ENCODE measurements at regions not wholly inside any gene's neighbourhood (a gene's known extent, or its start where the extent isn't known, plus 50 kb on each side); places are given as distances from the start of the nearest gene placed in this dataset.
A peak's percentile ranks its signal among the peaks of the same experiment; 100 is the strongest.

DNA sequence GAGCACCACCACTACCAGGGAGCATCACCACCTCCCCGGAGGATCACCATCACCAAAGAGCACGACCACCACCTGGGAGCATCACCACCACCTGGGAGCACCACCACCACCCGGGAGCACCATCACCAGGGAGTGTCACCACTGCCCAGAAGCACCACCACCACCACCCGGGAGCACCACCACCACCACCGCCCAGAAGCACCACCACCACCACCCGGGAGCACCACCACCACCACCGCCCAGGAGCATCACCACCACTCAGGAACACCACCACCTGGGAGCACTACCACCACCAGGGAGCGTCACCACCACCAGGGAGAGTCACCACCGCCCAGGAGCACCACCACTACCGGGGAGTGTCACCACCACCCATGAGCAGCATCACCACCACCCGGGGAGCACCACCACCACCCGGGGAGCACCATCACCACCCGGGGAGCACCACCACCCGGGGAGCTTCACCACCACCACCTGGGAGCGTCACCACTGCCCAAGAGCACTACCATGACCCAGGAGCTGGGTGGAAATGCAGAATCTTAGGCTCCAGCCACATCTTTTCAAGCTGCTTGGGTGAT lies 237.3 kb downstream of the SOD2 start:
- in situ Hi-C loops (cut with HindIII; ENCODE audit: low sequenced_read_pairs), result no loop called here
- no peak for DNase-seq (ENCODE audit: low read depth)
- H3K4me3 ChIP-seq (ENCODE audit: low read depth, low read length), result no peak overlapping the region
- TF ChIP-seq, protein P1, sequence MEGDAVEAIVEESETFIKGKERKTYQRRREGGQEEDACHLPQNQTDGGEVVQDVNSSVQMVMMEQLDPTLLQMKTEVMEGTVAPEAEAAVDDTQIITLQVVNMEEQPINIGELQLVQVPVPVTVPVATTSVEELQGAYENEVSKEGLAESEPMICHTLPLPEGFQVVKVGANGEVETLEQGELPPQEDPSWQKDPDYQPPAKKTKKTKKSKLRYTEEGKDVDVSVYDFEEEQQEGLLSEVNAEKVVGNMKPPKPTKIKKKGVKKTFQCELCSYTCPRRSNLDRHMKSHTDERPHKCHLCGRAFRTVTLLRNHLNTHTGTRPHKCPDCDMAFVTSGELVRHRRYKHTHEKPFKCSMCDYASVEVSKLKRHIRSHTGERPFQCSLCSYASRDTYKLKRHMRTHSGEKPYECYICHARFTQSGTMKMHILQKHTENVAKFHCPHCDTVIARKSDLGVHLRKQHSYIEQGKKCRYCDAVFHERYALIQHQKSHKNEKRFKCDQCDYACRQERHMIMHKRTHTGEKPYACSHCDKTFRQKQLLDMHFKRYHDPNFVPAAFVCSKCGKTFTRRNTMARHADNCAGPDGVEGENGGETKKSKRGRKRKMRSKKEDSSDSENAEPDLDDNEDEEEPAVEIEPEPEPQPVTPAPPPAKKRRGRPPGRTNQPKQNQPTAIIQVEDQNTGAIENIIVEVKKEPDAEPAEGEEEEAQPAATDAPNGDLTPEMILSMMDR (IDR thresholded peaks at IDR 0.05; ENCODE audit: low read depth, low read length, missing control alignments), result no peak

DNA sequence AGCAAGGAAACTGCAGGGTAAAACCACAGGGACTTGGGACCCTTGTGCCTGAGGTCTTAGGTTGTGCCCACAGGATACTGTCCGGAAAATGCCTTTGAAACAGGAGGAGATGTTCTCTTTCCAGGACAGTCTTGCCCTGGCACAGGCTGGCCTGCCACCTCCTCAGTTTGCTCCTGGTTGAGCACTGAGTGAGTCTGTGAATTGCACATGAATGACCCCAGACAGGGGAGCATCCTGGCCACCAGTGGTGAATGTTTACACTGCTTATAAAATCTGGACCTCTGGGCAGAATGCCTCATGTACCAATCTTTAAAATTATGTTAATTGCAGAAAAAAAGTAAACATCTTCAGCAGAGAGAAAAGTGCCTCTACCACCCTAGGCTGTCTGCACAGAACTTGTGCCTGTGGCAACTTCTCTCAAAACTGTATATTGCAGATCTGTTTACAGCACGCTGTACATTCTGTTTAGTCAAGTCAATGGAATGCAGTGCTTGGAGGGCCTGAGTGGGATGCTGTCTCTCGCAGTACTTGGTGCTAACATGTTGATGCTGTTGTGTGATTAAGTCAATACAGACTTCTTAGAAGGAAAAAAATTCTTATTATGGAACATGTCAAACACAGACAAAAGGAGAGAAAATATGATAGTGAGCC lies 242.1 kb downstream of the SOD2 start:
- in situ Hi-C loops (cut with HindIII; ENCODE audit: low sequenced_read_pairs), result no loop called here
- TF ChIP-seq, protein P1 (IDR thresholded peaks at IDR 0.05; ENCODE audit: low read depth, low read length, missing control alignments), result no peak
- peak; percentile 13 for DNase-seq (ENCODE audit: low read depth)
- no peak overlapping the region for H3K4me3 ChIP-seq (ENCODE audit: low read depth, low read length)

DNA sequence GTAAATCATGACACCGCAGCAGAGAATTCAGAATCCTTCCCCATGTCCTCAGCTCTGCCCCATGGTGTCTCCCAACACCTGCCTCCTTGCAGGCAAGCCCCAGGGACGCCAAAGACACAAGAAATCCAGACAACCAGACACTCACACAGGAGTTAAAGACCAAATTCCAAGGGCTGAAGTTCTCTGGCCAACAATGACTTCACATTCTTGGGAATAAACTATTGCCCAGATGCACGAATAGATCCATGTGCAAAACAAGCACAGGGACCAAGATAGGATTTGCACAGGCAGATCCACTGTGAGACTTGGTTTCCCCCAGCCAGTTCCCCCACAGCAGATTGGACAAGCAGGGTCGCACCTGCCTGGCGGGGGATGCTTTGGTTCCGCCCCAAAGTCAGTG lies 246.7 kb downstream of the SOD2 start:
- in situ Hi-C loops (cut with HindIII; ENCODE audit: low sequenced_read_pairs), result no loop called here
- TF ChIP-seq, protein P1 (IDR thresholded peaks at IDR 0.05; ENCODE audit: low read depth, low read length, missing control alignments), result no peak
- no peak for DNase-seq (ENCODE audit: low read depth)
- no peak overlapping the region for H3K4me3 ChIP-seq (ENCODE audit: low read depth, low read length)

DNA sequence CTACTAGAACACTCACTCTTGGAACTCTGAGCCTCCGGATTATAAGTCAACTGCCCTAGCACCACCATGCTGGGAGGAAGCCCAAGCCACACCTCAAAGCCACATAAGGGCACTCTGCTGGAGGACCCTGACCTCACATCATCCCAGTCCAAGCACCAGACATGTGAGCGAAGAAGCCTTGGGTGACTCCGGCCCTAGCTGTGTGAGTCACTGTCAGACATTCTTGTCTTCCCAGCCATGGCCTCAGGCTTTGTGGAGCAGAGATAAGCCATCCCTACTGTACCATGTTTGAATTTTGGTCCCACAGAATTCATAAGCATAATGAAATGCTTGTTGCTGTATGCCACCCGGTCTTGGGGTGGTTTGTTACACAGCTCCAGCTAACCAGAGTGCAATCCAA lies 247.7 kb downstream of the SOD2 start:
- TF ChIP-seq, protein P1 (IDR thresholded peaks at IDR 0.05; ENCODE audit: low read depth, low read length, missing control alignments), result no peak
- in situ Hi-C loops (cut with HindIII; ENCODE audit: low sequenced_read_pairs), result no loop called here
- H3K4me3 ChIP-seq (ENCODE audit: low read depth, low read length), result no peak overlapping the region
- no peak for DNase-seq (ENCODE audit: low read depth)

DNA sequence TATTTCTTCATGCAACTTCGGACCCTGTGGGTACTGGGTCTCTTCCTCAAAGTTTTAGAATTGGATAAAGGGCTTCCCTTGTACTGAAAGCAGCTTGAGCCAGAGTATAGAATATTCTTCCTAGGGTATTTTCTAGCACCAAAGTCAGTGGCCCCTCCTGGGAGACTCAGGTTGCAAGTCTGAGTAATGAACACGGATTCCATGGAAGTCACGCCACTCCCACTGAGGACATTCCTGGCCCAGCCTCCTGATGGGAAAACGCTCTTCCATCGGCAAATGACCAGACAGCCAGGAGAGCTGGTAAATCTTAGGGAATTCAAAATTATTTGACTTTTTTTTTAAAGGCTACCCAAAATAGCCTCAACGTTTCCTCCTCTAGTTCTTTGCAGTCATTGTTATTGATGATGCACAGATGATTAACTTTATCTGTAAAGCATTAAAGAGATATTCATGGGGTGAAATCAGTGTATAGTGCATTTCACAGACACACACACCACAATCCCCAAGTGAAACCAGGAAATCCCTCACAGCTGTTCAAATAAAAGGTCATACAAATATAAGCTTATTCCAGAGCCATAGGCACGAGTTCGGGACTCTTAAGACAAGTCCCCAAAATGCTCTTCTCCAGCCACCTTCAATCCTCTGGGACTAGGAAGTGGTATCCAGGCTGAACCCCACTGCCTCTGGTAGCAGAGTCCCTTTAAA lies 248.8 kb downstream of the SOD2 start:
- in situ Hi-C loops (cut with HindIII; ENCODE audit: low sequenced_read_pairs), result no loop called here
- no peak for DNase-seq (ENCODE audit: low read depth)

DNA sequence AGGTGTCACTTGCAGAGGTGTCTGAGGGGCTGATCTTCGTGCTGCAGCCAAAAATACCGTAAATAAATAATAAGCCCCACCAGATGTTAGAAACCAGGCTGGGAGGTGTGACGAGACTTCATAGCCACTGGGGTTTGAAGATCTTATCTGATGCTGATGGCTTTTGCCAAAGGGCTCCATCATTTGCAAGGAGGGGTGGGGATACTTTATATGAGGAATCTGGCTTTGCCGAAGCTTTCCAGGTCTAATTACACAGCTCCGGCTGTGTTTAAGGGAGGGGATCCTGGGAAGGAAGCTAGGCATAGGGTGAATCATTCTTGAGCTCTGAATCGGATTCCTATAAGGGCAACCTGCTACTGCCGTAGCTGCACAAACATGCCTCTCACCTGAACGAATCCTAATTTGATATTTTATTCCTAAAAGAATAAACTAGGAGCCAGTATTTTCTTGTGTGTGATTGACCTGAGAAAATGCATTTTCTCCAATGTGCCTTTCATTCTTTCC lies 249.6 kb downstream of the SOD2 start:
- in situ Hi-C loops (cut with HindIII; ENCODE audit: low sequenced_read_pairs), result no loop called here
- TF ChIP-seq, protein P1 (IDR thresholded peaks at IDR 0.05; ENCODE audit: low read depth, low read length, missing control alignments), result no peak

More for the DNA sequence above, 248.8 kb downstream of the SOD2 start:
- TF ChIP-seq, protein P1 (IDR thresholded peaks at IDR 0.05; ENCODE audit: low read depth, low read length, missing control alignments), result no peak
- H3K4me3 ChIP-seq (ENCODE audit: low read depth, low read length), result no peak overlapping the region

More for the DNA sequence above, 249.6 kb downstream of the SOD2 start:
- no peak for DNase-seq (ENCODE audit: low read depth)
- no peak overlapping the region for H3K4me3 ChIP-seq (ENCODE audit: low read depth, low read length)

Data from astrocyte of the cerebellum (primary cell).